ENCODE measurements at regions not wholly inside any gene's neighbourhood (a gene's known extent, or its start where the extent isn't known, plus 50 kb on each side); places are given as distances from the start of the nearest gene placed in this dataset.

DNA sequence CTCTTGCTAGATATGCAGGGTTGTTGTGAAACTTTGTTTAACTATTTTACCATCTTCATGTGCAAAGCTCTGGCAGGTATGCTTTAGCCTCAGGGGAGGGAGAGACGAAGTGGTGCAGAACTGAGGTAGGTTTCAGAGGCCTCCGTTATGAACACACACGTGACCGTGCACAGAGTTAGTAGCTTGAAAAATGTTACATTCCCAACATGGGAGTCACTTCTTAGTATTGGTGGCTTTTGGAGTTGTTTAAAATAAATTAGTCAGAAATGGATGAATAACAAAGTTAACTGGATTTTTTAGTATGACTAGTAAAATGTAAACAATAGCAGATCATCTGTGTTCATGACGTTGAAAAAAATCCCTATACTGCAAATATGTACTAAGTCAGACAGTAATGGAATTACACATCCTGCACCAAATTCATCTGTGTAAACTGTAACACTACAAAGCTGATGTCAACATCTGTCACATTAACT is 279.6 kb downstream of the KLF13 start:
- H3K4me3 Mint-ChIP-seq, result no peak overlapping the region
- H3K27me3 Mint-ChIP-seq (ENCODE audit: low read depth), result peaks cover 10% of the 10 kb centered on the region

DNA sequence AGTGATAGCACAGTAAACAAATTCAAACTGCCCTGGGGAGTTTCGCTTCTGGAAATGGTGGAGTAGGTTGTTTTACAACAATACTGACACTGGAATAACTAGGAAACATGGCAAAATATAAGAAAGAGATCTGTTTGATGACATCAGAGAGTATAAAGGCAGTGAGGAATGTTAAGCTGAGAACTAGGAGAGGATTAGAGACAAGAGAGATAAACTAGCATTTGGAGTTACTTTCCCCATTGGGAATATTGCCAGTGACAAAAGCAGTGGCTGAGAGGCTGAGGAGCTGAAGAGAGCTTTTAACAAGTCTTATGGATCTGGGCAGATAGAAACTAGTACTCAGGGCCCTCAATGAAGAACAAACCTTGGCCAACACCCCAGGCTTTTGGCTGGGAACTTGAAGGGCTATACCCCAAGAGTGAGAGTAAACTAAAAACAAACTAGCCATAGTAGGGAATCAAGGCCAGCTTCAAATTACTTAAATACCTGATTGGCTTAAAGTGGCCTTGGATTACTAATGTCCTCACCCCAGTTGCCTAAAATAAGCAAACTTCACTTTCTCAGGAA is 280.4 kb downstream of the KLF13 start:
- Mint-ChIP-seq H3K27ac (ENCODE audit: unreplicated experiment) (no peak overlapping the region), H3K27me3 (ENCODE audit: low read depth) (peaks cover 8% of the 10 kb centered on the region), H3K9me3 (peaks cover 13% of the 10 kb centered on the region), H3K36me3 (ENCODE audit: low read depth) (no peaks in the 10 kb centered on the region), H3K4me1 (peaks cover 4% of the 10 kb centered on the region), H3K4me3 (no peak overlapping the region)
- TF ChIP-seq, protein P1, sequence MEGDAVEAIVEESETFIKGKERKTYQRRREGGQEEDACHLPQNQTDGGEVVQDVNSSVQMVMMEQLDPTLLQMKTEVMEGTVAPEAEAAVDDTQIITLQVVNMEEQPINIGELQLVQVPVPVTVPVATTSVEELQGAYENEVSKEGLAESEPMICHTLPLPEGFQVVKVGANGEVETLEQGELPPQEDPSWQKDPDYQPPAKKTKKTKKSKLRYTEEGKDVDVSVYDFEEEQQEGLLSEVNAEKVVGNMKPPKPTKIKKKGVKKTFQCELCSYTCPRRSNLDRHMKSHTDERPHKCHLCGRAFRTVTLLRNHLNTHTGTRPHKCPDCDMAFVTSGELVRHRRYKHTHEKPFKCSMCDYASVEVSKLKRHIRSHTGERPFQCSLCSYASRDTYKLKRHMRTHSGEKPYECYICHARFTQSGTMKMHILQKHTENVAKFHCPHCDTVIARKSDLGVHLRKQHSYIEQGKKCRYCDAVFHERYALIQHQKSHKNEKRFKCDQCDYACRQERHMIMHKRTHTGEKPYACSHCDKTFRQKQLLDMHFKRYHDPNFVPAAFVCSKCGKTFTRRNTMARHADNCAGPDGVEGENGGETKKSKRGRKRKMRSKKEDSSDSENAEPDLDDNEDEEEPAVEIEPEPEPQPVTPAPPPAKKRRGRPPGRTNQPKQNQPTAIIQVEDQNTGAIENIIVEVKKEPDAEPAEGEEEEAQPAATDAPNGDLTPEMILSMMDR (conservative IDR thresholded peaks at IDR 0.05), result no peak
- DNase-seq (ENCODE audit: low read depth, low spot score), result no peak

More for the DNA sequence above, 279.6 kb downstream of the KLF13 start:
- Mint-ChIP-seq H3K9me3 (peaks cover 15% of the 10 kb centered on the region), H3K36me3 (ENCODE audit: low read depth) (no peaks in the 10 kb centered on the region), H3K27ac (ENCODE audit: unreplicated experiment) (no peak overlapping the region), H3K4me1 (peaks cover 4% of the 10 kb centered on the region)
- TF ChIP-seq, protein P1 (conservative IDR thresholded peaks at IDR 0.05), result no peak
- no peak for DNase-seq (ENCODE audit: low read depth, low spot score)

DNA sequence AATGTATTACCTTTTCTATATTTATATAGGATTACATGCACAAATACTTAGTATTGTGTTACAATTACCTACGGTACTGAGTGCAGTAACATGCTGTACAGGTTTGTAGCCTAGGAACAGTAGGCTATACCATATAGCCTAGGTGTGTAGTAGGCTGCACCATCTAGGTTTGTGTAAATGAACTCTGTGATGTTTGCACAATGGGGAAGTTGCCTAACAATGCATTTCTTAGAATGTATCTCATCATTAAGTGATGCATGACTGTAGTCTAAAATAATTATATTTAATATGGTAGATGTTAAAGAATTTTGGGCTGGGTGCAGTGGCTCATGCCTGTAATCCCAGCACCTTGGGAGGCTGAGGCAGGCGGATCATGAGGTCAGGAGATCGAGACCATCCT is 281.0 kb downstream of the KLF13 start:
- Mint-ChIP-seq H3K9me3 (peaks cover 16% of the 10 kb centered on the region), H3K27me3 (ENCODE audit: low read depth) (peaks cover 9% of the 10 kb centered on the region), H3K4me1 (peaks cover 4% of the 10 kb centered on the region), H3K27ac (ENCODE audit: unreplicated experiment) (no peak overlapping the region), H3K4me3 (no peak overlapping the region), H3K36me3 (ENCODE audit: low read depth) (no peaks in the 10 kb centered on the region)
- no peak for DNase-seq (ENCODE audit: low read depth, low spot score)
- TF ChIP-seq, protein P1 (conservative IDR thresholded peaks at IDR 0.05), result no peak

DNA sequence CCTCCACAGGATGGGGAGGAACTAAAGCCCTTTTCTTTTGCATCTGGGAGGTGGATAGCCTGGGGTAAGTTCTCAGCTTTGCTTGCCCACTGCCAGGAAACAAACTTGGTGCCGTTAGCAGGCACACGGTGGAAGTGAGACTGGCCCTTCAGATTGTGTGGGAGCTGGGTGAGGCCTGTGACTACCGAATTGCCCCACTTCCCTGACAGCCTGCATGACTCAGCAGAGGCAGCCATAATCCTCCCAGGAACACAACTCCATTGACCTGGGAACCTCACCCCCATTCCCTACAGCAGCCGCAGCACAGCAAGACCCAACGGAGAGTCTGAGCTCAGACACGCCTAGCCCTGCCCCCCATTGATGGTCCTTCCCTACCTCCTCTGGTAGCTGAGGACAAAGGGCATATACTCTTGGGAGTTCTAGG is 282.6 kb downstream of the KLF13 start:
- Mint-ChIP-seq H3K27me3 (ENCODE audit: low read depth) (peaks cover 5% of the 10 kb centered on the region), H3K27ac (ENCODE audit: unreplicated experiment) (no peak overlapping the region), H3K4me3 (no peak overlapping the region), H3K36me3 (ENCODE audit: low read depth) (no peaks in the 10 kb centered on the region), H3K9me3 (peaks cover 18% of the 10 kb centered on the region), H3K4me1 (peaks cover 4% of the 10 kb centered on the region)
- DNase-seq (ENCODE audit: low read depth, low spot score), result no peak
- TF ChIP-seq, protein P1 (conservative IDR thresholded peaks at IDR 0.05), result no peak

DNA sequence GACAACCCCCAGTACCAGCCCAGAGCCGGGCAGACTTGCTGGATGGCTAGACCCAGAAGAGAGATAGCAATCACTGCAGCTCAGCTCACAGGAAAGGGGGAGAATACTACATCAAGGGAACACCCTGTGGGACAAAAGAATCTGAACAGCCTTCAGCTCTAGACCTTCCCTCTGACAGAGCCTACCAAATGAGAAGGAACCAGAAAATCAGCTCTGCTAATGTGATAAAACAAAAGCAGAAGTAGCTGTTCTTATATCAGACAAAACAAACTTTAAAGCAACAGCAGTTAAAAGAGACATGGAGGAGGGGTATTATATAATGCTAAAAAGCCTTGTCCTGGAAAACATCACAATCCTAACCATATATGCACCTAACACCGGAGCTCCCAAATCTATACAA is 283.3 kb downstream of the KLF13 start:
- H3K4me3 Mint-ChIP-seq, result no peak overlapping the region
- no peak overlapping the region for H3K27ac Mint-ChIP-seq (ENCODE audit: unreplicated experiment)
- DNase-seq (ENCODE audit: low read depth, low spot score), result no peak
- no peaks in the 10 kb centered on the region for H3K36me3 Mint-ChIP-seq (ENCODE audit: low read depth)
- H3K4me1 Mint-ChIP-seq, result peaks cover 4% of the 10 kb centered on the region
- peaks cover 5% of the 10 kb centered on the region for H3K27me3 Mint-ChIP-seq (ENCODE audit: low read depth)
- TF ChIP-seq, protein P1 (conservative IDR thresholded peaks at IDR 0.05), result no peak
- peaks cover 18% of the 10 kb centered on the region for H3K9me3 Mint-ChIP-seq

All from neural crest cell (in vitro differentiated cells).